Ishikawa (cell line): ENCODE measurements at regions not wholly inside any gene's neighbourhood (a gene's known extent, or its start where the extent isn't known, plus 50 kb on each side); places are given as distances from the start of the nearest gene placed in this dataset.

ENCODE experiments used
- CEBPB ChIP-seq: IDR thresholded peaks from 2 replicates; pipeline ENCODE4 v1.6.1; 2012
- EP300 ChIP-seq: IDR thresholded peaks from 2 replicates; pipeline ENCODE4 v1.6.1; 2012; ENCODE audit warnings: borderline replicate concordance
- FOXM1 ChIP-seq: IDR thresholded peaks from 2 replicates; pipeline ENCODE4 v1.6.1; 2012; ENCODE audit warnings: low read depth, borderline replicate concordance
- RAD21 ChIP-seq: IDR thresholded peaks from 2 replicates; pipeline ENCODE4 v1.6.1; 2012; ENCODE audit warnings: low read depth
- TAF1 ChIP-seq: IDR thresholded peaks from 2 replicates; pipeline ENCODE4 v1.6.1; 2012; ENCODE audit warnings: low read depth, mild to moderate bottlenecking
- TCF12 ChIP-seq: IDR thresholded peaks from 2 replicates; pipeline ENCODE4 v1.6.1; 2012; ENCODE audit warnings: low read depth
- TEAD4 ChIP-seq: IDR thresholded peaks from 2 replicates; pipeline ENCODE4 v1.6.1; 2012
- ZBTB7A ChIP-seq: IDR thresholded peaks from 2 replicates; pipeline ENCODE4 v1.6.1; 2012; ENCODE audit warnings: low read depth
- TF ChIP-seq, protein P1 (sequence below): IDR thresholded peaks from 2 replicates; pipeline ENCODE4 v1.6.1; 2012; ENCODE audit warnings: low read depth, mild to moderate bottlenecking
- TF ChIP-seq, protein P2 (sequence below): IDR thresholded peaks from 2 replicates; pipeline ENCODE4 v1.6.1; 2012

DNA sequence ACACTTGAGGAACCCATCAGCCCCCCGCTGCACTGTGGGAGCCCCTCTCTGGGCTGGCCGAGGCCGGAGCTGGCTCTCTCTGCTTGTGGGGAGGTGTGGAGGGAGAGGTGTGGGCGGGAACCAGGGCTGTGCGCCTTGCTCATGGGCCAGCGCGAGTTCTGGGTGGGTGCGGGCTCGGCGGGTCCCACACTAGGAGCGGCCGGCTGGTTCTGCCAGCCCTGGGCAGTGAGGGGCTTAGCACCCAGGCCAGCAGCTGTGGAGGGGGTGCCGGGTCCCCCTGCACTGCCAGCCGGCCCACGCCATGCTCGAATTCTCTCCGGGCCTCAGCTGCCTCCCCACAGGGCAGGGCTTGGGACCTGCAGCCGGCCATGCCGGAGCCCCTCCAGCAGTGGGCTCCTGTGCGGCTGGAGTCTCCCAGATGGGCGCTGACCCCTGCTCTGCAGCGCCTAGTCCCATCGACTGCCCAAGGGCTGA lies 430.2 kb downstream of the FAT4 start:
- TF ChIP-seq TAF1 (no peak), TCF12 (no peak), TEAD4 (no peak), RAD21 (no peak), EP300 (no peak), ZBTB7A (no peak), FOXM1 (no peak), CEBPB (no peak)
- TF ChIP-seq, protein P1, sequence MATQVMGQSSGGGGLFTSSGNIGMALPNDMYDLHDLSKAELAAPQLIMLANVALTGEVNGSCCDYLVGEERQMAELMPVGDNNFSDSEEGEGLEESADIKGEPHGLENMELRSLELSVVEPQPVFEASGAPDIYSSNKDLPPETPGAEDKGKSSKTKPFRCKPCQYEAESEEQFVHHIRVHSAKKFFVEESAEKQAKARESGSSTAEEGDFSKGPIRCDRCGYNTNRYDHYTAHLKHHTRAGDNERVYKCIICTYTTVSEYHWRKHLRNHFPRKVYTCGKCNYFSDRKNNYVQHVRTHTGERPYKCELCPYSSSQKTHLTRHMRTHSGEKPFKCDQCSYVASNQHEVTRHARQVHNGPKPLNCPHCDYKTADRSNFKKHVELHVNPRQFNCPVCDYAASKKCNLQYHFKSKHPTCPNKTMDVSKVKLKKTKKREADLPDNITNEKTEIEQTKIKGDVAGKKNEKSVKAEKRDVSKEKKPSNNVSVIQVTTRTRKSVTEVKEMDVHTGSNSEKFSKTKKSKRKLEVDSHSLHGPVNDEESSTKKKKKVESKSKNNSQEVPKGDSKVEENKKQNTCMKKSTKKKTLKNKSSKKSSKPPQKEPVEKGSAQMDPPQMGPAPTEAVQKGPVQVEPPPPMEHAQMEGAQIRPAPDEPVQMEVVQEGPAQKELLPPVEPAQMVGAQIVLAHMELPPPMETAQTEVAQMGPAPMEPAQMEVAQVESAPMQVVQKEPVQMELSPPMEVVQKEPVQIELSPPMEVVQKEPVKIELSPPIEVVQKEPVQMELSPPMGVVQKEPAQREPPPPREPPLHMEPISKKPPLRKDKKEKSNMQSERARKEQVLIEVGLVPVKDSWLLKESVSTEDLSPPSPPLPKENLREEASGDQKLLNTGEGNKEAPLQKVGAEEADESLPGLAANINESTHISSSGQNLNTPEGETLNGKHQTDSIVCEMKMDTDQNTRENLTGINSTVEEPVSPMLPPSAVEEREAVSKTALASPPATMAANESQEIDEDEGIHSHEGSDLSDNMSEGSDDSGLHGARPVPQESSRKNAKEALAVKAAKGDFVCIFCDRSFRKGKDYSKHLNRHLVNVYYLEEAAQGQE = no peak
- TF ChIP-seq, protein P2, sequence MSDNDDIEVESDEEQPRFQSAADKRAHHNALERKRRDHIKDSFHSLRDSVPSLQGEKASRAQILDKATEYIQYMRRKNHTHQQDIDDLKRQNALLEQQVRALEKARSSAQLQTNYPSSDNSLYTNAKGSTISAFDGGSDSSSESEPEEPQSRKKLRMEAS = no peak
